Stimulated activated CD8-positive, alpha-beta memory T cell treated with anti-CD3 and anti-CD28 coated beads, Interleukin-12 subunit alpha, Interleukin-12 subunit beta, amount 100 ng/mL, for 4 hours (primary cell): ENCODE measurements at regions not wholly inside any gene's neighbourhood (a gene's known extent, or its start where the extent isn't known, plus 50 kb on each side); places are given as distances from the start of the nearest gene placed in this dataset.

Source experiments
- DNase-seq: peaks from one replicate; pipeline ENCODE4 v3.0.0-alpha.2; 2020; ENCODE audit warnings: low read depth

DNA sequence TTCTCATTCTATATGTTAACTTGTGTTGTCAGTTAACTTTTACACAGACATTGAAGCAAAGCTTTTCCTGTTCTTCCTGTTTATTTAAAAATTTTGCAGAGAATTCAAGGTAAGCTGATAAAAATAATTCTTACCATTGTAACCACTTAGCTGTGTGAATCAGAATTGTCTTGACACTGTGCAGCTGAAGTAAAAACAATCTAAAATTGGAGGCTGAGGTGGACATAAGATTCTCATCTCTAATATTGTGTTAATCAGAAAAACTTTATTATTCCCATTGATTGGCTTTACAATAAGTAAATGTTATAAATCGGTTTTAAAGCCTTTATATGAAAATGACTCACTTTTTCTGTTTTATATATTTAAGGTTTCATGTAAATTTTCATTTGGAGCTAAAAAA, 240.3 kb upstream of the PLEKHG7 start:
- DNase-seq, result no peak

DNA sequence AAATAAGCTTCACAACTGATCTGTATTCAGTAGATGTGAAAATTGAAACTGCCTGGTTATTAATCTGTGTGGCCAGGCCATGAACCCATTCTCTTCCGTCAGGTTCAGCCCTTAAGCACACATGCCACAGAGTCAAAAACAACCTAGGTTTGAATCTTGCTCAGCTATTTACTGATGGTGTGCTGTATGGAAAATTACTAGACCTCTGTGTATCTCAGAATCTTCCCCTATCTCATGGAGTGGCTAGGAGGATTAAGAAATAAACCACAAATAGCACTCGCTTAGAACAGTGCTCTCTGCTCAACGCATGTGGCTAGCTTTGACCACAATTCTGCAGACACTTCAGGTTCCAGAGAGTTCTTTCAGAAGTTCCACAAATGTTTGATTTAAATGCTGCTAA, 240.7 kb upstream of the PLEKHG7 start:
- DNase-seq, result no peak

DNA sequence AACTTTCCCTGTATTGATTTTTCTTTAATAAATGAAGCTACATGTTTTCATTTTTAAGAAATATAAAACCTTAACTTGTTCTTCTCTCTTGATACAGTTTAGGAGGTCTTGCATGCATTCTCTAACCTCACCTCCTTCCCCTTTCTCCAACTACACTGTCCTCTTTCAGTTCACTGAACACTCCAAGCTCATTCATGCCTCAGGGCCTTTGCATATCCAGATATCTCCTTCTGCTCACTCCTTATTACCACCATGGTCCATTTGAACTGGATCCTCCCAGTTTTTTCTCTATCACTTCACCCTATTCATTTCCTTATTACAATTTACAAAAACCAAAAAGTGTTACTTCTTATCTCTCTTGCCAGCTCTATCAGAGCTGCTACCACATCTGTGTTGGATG, 242.9 kb upstream of the PLEKHG7 start:
- DNase-seq, result no peak

DNA sequence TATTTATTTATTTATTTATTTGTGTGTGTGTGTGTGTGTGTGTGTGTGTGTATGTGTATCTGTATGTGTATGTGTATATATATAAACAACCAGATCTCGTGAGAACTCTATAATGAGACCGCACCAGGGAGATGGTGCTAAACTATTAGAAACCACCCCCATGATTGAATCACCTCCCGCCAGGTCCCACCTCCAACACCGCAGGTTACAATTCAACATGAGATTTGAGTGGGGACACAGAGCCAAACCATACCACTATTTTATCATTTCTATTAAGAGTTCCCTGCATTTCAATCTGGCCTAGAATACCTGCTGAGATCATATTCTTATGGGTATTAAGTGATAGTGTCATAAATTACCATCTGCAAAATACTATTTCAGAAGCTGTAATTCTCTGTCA, 243.8 kb upstream of the PLEKHG7 start:
- DNase-seq, result no peak

DNA sequence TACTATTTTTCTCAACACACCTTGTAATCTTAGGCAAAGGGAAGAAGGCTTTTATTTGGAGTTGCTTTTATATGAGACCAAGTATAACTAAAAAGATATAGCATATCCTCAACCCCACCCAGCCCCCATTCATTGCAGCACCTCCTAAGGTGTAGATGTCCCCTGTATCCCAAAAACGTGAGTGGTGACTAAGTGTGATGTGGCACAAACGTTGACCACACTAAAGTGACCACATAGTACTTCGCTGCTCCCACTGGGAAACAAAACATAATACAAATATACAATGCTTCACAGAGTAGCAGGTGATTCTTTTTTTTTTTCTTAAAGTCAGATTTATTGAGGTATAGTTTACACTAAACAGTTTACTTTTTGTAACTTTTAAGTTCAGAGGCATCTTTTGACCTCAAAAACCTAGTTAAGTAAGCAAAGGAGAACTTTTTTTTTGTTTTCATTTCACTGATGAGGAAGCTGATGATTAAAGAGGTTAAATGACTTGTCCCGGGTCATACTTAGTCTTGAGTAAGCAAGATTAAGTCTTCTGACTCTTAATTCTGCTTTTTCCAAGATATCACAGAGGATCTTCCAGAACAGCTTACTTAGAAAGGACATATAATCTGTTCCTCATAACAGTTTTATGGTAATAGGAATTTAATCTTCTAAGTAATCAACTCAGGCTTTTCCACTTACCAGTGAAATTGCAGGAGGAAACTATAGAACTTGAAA, 245.2 kb upstream of the PLEKHG7 start:
- no peak for DNase-seq

DNA sequence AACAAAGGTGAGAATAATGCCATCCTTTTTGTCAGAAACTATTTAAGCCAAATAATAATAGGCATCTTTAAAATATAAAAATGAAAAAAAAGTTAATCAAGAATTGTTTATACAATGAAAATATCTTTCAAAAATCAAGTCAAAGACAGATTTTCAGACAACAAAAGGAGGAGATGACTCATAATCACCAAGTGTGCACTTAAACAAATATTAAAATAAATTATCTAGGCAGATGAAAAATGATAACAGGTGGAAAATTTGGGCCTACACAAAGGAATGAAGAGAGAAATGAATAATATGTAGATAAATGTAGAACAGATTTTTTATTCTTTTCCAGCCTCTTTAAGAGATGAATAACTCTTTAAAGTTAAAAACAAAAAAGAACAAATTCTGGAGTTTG, 250.0 kb upstream of the PLEKHG7 start:
- DNase-seq, result no peak

DNA sequence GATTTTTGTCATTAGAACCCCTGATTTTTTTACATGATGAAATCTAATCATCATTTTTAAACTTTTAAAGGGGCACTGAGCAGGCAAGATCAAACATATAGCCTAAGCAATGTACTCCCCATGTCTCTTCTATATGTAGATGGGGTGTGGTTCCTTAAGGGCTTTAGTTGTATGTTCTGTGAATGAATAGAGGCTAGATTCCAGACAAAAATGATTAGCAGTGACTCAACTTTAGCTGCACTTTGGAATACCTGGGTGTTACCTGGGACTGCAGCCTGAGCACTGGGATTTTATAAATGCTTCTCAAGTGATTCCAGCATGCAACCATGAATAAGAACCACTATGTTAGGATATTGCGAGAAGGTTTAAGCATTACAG, 256.7 kb upstream of the PLEKHG7 start:
- no peak for DNase-seq

DNA sequence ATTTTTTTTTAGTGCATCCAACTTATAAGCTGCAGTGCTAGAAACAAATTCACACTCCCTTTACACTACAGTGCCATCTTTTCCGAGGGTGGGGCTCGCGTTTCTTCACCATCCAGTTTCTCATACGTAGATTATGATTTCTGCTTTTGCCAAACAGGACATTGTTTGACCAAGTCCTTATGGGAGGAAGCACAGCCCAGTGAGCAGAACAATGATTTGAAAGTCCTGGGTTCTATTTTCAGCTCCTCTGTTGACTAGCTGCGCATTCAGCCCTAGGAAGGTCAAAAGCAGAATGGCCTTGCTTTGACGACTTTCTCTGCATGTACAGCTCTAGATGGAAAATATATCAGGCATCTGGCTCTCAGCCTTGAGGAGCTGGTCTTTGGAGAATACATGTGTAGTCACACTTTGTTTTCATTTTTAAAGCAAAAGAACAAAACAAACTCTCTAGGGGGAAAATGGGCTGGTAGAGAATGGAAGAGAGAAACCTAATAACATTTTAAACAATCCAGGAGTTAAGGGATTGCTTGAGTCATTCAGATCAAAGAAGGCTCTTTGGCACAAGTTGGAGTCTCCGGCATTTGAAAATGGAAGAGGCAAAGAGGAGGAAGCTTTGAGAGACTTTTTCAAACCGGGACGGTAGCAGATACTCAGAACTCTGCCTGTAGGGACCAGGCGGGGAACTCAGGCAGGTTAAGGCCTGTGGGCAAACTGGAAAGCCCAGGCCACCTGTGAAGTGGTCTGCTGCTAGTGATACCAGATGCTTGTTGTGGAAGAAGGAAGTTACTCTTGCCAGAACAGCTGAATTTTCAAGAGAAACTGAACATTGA, 257.3 kb upstream of the PLEKHG7 start:
- DNase-seq, result no peak

DNA sequence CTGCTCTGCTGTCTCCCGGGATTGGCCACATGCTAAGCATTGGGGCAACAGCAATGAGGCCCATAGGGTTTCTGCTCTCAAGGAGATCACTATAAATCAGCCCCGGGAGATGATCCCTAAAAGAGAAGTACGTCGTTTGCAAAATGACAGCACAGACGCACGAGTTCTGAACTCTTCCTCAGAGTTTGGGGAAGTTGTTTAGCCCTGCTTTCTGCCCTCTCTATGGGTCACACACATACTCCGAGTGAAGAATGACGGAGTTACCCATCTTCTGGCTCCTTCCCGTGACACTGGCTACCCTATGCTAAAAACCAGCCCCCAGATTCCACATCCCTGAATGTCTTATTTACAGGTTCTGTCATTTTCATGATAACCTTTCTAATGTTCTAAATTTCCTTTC, 258.0 kb upstream of the PLEKHG7 start:
- DNase-seq, result no peak

DNA sequence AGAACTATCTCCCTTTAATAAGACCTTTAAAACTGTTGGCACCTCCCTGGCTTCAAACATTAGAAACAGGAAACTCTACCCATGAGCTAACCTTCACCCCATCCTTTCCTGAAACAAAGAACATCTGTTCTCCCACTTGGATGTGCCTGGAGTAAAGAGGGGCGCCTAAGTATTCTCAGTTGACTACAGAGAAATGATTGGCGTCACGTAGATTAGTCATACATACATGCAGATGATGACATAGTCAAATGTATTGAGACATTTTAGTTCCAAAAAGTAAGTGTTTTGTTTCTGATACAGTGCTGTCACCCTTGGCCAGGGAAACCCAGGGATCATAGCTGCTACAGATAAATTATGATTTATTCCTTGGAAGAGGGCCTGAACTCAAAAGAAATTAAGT, 260.0 kb upstream of the PLEKHG7 start:
- DNase-seq, result no peak

DNA sequence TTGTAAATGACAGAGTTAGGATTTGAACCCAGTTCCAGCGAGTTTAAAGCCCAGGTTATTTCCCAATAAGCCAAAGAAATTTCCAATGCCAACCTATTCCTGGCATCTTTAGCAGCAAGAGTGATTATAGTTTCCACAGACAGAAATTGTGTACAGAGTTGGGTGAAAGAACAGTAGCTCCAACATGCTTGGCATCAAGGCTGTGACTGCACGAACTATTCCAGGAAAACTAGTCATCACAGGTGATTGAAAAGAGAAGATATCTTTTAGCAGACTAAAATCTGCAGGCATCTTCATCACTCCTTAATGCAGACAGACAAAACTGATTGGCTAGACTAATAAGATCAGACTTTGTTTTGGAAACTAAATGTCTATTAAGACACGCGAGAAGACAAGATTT, 262.7 kb upstream of the PLEKHG7 start:
- DNase-seq, result no peak

DNA sequence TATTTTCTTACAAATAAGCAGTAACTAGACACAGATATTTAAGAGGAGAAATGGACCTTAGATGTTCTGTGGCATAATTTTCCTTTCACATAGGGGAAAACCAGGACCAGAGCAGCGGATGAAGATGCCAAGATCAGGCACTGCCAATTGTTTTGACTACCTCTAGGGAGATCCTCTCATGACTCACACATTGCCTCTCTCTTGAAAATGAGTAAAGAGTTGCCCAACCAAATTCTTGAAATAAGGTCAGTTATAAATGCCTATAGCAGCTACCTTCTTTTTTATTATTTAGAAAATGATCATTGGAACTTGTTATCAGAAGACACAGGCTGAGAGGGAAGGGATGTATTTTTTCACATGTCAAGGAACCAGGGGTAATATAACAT, 263.4 kb upstream of the PLEKHG7 start:
- DNase-seq, result no peak

DNA sequence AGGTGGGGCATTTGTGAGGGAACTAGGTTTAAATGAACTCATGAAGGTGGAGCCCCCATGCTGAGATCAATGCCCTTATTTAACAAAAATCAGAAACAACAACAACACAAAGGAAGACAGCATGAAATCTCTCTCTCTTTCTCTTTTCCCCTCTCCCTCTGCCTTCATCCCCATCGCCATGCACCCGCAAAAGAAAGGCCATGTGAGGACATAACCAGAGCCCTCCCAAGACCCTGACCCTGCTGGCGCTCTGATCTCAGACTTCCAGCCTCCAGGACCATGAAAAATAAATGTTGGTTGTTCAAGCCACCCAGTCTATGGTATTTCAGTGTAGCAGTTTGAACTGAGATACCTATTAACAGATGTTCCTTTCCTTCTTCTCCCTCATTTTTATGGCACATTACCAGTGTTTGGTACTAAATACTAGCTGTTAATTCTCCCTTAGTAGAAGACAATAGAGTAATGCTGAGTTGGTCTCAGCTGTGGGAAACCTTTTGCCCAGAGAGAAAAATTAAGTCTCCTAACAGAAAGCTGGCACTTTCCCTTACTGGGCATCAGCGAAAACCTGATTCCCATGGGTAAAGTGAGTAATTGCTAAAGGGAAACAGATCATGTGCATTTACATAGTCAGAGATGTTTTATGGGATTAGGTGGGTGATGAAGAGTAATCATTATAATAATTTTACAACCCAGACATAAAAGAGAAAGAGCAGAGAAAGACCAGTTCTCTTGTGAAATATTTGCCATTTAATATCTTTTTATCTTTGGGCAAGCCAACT, 264.0 kb upstream of the PLEKHG7 start:
- DNase-seq, result no peak

DNA sequence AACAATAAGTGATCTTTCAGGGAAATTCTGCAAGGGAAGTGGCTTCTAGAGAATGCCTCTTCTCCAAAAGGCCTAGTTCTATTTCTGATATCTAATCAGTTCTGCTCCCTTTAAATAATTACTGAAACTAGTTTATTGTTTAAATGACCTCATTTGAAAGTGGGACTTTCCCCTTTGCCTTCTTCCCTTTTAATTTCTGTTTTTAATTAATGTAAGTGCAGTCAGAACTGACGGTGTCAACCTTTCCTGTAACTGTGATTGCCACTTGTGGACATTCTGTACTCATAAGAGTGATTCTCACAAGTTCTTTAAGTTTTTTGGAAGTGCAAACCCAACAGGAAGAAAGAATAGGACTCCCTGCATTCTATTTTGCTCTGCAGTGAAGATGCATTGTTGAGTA, 265.3 kb upstream of the PLEKHG7 start:
- DNase-seq, result no peak

DNA sequence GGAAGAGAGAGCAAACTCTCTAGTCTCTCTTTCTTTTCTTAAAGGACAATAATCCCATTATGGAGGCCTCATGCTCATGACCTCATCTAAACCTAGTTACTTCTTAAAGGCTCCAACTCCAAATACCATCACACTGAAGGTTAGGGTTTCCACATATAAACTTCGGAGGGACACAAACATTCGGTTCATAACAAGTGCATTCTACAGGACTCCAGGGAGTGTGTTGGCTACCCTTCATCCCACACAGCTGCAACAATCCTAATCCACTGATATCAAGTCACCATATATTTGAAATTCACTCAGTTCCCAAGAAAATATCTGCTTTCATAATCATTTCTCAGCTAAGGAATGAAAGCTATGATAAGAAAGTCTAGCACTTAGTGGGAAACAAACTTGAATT, 265.9 kb upstream of the PLEKHG7 start:
- DNase-seq, result no peak

DNA sequence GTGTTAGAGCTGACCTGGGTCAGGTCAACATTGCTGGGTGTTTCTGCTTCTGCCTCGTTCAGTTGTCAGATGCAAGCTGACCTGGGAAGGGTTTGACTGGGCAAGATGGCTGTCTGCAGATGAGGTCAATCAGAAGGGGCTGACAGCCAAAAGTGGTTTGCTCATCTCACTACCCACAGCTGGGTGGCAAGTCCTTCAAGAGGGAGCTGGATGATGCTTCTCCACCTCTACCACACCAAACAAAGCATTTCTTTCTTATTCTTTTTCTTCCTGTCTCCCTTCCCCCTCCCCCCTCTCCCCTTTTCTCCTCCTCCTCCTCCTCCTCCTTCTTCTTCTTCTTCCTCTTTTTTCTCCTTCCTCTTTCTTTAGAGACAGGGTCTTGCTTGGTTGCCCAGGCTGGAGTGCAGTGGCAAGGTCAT, 268.2 kb upstream of the PLEKHG7 start:
- DNase-seq, result no peak

DNA sequence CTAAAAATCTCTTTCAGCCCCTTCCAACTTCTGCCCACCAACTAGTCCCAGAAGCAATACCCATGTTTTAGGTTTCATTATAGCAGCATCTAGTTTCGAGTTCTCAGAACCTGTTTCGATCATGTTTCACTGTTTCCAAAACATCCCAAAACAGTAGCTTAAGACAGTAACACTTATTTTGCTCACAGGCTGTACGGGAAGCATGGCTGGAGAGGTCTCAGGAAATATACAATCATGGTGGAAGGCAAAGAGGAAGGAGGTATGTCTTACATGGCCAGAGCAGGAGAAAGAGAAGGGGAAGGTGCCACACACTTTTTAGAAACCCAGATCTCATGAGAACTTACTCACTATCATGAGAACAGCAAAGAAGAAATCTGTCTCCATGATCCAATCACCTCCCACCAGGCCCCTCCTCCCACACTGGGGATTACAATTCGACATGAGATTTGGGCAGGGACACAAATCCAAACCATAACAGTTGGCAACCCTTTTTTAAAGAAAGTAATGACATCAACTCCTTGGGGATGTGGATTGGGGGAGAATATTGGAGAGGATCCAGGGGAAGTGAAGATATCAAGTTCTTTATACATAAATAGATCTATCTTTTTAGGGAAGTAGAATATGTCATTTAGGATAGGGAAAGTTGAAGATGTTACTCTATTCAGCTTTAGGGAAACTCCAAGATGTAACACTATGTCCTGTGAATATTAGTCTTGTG, 269.9 kb upstream of the PLEKHG7 start:
- DNase-seq, result no peak

DNA sequence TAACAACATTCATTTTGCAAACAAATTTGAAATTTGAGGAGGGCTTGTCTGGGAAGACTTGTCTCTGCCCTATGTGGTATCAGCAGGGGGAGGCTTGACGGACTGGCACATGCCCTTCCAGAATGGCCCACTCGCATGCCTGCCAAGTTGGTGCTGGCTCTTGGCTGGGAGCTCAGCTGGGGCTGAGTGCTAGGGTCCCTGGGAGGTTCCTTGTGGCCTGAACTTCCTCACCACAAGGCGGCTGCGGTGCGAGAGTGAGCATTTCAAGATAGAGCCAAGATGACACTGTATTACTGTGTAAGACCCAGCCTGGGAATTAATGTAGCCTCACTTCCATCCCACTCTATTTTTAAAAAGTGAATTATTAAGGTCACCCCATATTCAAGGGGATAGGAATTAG, 271.6 kb upstream of the PLEKHG7 start:
- no peak for DNase-seq

DNA sequence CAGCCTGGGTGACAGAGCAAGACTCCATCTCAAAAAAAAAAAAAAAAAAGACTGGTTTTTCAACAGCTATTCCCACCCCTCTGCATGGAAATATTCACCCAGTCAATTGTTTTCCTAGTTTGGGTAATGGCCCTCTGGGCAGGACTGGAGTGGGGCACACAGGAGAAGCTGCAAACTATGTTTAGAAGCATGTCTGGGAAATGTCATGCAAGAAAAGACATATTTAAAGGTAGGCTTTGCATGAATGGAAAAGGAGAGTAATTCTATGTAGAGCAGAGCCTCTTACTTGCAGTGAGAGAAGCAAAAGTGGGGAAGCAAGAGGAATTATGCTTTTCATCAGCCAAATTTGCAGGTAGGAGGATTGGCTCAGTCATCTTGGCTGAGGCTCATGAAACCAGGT, 276.5 kb upstream of the PLEKHG7 start:
- DNase-seq, result no peak

DNA sequence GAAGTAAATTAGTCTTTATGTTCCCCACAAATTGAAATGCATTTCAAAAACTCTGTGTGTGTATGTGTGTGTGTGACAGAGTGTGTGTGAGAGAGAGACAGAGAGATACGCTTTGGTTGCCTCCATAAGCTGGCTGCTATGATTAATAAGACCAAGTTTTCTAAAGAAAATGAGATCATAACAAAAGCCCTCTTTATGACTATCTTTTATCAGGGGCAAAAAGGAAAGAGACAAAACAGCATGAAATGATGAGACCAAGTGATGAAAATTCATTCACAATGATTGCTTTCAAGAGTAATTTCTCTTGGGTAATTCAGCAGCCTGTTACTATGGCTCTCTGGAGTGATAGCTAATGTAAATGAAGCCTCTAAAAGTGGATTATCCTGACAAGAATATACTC, 277.6 kb upstream of the PLEKHG7 start:
- DNase-seq, result no peak

DNA sequence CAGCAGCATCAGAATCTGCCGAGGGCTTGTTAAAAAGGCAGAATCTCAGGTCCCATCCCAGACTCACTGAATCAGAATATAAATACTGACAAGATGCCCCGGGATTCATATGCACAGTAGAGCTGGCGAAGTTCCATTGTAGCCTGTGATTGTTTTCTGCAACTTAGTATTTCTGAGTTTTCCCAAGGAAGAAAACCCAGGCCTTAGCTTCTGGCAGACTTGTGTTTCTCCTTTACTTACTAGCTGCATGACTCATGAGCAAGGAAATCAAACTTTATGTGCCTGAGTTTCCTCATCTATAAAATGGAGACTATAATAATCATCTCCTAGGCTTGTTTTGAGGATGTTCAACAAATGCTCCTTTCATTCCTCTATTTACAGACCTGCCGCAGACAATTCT, 278.5 kb upstream of the PLEKHG7 start:
- no peak for DNase-seq

DNA sequence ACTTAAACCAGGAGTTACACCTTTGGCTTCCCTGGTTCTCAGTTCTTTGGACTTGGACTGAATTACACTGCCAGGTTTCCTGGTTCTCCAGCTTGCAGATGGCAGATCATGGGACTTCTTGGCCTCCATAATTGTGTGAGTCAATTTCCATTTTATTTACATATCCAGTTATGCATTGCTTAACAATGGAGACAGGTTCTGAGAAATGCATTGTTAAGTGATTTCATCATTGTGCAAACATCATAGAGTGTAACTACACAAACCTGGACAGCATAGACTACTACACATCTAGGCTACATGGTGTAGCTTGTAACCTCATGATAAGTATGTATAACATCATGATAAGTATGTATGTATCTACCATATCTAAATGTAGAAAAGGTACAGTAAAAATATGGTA, 276.1 kb upstream of the BTG1 start:
- DNase-seq, result no peak
